Limb (tissue), 2 donors: ENCODE measurements at regions not wholly inside any gene's neighbourhood (a gene's known extent, or its start where the extent isn't known, plus 50 kb on each side); places are given as distances from the start of the nearest gene placed in this dataset.

Experiments used
- DNase-seq, 2 donors: peaks; one replicate each; pipeline ENCODE4 v3.0.0-alpha.2; 2016; ENCODE audit errors: extremely low spot score in 2 of 2

- no peak for DNase-seq
Observed at GRCh38 chr1:184919892-184920291, 54.4 kb downstream of the NIBAN1 start.

DNA sequence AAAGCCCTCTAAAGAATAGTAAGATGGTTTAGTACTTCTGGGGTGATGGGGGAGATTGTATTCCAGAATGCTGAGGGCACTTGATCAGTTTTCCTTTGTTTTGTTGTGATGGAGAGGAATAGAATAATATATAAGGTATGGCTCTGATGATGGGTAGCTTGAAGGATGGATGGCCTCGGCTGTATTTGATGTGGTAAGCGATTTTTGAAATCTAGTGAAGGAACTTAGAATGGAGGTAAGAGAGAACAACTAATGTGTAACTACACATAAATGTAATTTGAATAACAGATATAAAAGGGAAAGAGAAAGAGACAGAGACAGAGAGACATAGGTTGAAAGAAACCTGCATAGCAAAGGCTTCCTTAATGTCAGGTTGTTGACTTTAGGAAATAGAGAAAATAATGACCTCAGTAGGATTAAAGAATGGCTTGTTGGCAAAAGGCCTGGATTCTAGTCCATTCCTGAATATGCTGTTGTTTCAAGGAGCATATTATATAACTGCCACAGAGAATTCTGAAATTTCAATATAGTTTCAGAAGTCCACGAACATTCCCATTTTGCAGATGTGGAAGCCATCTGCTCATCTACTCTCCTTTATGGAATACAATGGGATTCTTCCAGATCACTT, 58.7 kb downstream of the NIBAN1 start:
- no peak for DNase-seq

GRCh38 chr1:184914149-184914548, 60.2 kb downstream of the NIBAN1 start:
- no peak for DNase-seq

GRCh38 chr1:184912392-184912791, 61.9 kb downstream of the NIBAN1 start:
- no peak for DNase-seq

DNA sequence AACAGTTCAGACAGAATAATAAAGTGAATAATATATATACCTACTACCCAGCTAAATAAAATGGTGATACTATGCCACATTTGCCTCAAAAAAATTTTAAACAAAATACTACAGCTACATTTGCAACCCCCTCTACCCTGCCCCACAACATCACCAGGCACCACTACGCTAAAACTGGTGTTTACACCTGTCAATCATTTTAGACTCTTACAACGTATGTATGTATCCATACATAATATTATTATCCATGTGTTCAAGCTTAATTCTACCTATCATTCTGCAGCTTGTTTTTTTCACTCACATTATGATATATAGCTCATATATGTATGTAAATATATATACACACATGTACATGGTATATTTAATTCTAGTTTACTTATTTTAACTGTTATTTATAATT, 62.5 kb downstream of the NIBAN1 start:
- no peak for DNase-seq

GRCh38 chr1:184911103-184911745, 63.1 kb downstream of the NIBAN1 start:
- DNase-seq = no peak

DNA sequence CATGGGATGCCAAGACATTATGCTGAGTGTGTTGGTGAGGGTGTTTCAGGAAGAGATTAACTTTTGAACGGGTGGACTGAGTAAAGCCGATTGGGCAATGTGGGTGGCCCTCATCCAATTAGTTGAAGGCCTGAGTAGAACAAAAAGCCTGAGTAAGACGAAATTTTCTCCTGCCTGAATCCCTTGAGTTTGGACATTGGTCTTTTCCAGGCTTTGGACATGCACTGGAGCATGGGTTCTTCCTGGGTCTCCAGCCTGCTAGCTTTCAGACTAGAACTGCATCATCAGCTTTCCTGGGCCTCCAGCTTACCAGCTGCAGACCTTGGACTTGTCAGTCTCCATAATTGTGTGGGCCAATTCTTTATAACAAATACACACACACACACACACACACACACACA, 63.6 kb downstream of the NIBAN1 start:
- no peak for DNase-seq

DNA sequence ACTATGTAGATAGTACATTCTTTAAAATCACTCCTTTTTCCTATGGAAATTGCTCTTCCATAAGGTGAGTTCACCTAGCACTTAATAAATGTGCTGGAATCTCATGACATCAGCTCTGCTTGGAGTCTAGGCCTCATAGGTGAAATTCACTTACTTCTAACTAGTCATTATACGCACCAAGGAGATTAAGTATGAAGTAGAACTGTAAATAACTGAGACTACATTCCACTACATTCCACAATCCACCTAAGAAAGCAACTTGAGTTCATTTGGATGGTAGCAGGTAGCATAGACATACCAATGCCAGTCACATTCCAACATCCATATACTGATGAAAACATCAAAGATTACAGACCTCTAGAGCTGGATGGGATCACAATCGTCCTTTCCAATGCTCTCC, 64.3 kb downstream of the NIBAN1 start:
- DNase-seq = no peak

DNA sequence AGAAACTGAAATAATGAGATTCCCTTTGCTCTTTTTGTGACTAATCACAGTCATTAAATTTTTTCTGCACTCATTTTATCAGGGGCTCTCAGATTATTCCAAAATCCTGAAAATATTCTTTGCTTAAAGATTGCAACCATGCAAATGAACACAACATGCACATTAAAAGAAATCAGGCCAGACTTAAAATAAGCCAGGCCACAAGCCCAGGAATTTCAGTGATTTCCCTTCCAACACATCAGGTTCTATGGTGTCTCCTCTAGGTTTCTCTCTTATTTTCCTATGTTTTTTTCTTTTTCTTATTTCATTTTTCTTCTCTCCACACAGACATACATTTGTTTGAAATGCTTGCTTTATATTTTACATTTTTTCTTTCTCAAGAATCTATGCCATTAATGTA, 65.3 kb downstream of the NIBAN1 start:
- no peak for DNase-seq

DNA sequence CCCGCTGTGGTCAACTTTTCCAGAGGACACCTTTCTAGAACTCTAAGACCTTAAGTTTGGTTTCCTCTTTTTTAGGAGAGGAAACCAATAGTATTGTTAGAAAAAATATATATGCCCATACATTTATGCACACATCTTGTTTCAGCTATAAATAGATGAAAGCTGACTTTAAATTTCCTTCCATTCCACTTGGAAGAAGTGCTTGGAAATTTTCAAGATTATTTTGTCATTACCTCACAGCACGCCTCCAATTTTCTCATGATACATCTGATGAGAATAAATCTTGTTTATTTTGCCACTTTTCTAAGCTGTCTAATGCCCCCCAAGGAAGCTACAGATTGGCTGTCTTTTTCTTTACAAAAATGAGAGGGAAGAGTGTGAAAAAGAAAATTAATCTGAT, 65.8 kb downstream of the NIBAN1 start:
- no peak for DNase-seq

DNA sequence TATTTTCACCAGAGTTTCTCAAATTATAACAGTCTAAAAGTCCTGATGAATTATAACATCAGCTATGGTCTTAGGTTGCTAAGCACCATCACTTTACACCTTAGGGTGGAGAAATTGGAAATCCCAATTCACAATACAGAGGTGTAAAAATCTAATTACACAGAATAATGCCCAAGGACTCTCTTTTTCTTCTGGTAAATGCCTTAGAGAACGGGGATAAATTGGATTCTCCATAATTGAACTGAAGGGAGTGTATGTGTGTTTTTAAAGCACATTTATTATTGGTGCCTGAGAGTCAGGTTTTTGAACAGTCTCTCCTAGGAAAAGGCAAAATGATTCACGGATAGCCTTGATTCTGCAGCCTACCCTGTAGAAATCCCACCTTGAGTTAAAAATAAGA, 66.8 kb downstream of the NIBAN1 start:
- no peak for DNase-seq

DNA sequence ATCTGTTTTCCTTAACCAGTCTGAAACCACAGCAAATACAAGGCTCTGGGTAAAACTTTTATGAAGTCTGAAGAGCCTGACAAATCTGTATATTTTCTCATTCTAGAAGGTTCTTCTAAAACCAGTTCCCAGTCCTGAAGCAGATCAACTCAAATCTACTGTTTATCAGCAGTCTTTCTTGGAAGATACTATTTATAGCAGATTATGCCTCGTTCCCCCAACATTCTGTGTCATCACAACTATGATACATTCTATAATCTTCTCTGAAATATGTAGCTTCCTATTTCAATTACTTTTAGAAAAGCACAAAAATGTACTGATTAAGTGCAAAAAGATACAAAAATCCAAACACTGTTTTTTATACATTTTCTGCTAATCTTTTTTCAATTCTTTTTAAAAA, 67.5 kb downstream of the NIBAN1 start:
- DNase-seq = no peak

DNA sequence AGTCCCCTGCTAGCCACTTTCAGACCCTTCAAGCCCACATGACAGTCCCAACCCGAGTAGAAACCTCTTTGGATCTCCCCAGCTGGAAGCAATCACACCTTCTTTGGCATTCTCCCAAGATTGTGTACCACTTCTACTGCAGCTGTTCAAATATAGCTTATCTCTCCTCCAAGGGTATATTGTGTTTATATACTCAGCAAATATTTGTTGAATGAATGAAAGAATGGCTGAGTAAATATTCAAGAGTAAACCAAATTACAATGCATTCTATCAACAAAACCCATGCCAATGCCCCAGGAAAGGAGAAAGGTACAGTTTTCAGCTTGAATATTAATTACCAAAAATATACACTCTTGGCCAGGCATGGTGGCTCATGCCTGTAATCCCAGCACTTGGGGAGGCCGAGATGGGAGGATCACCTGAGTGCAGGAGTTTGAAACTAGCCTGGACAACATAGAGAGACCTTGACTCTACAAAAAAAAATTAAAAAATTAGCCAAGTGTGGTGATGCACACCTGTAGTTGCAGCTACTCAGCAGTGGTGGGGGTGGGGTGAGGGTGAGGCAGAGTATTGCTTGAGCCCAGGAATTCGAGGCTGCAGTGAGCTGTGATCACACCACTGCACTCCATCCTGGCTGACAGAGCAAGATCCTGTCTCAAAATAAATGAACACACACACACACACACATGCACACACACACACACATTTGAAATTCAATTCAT, 68.5 kb downstream of the NIBAN1 start:
- no peak for DNase-seq

DNA sequence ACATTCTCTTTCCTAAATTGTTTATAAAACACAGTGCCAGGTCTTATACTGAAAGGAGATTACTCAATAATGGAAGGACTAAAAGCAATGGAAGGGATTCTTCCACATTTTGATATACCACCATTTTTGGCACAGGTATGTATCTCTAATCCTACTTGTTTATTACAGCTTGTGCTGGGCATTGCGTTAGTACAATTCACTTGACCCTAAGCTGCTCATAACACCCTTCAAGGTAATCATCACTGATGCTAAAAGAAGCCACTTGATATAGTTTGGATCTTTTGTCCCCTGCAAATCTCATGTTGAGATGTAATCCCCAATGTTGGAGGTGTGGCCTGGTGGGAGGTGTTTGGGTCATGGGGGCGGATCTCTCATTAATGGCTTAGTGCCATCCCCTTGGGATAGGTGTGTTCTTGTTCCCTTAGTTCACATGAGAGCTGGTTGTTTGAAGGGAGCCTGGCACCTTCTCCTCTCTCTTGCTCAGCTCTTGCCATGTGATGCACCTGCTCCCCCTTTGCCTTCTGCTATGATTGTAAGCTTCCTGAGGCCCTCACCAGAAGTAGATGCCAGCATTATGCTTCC, 71.1 kb downstream of the NIBAN1 start:
- DNase-seq = no peak

- DNase-seq = no peak
Observed at GRCh38 chr1:184900507-184900906, 73.8 kb downstream of the NIBAN1 start.

GRCh38 chr1:184896000-184896399, 78.3 kb downstream of the NIBAN1 start:
- DNase-seq = no peak

- DNase-seq = no peak
Observed at GRCh38 chr1:184895086-184895485, 79.2 kb downstream of the NIBAN1 start.

GRCh38 chr1:184893695-184894094, 80.6 kb downstream of the NIBAN1 start:
- DNase-seq = no peak

DNA sequence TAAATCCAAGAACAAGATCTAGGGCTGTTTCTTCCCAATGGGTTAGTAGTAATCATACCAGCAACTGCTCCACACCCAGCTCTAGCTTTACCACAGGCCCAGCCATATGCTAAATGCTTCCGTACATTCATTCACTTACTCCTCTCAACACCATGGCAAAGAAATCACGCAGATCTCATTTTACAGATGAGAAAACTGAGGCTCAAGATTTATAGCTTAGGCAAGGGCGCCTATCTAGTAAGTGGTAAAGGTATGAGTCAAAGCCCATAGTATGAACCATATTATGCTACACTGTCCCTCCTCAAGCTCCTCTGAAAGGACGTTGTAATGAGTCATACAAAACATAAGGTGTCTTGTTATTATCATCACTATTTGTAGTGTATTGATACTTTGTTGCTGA, 82.2 kb downstream of the NIBAN1 start:
- no peak for DNase-seq

- no peak for DNase-seq
Observed at GRCh38 chr1:184891440-184891839, 82.9 kb downstream of the NIBAN1 start.

DNA sequence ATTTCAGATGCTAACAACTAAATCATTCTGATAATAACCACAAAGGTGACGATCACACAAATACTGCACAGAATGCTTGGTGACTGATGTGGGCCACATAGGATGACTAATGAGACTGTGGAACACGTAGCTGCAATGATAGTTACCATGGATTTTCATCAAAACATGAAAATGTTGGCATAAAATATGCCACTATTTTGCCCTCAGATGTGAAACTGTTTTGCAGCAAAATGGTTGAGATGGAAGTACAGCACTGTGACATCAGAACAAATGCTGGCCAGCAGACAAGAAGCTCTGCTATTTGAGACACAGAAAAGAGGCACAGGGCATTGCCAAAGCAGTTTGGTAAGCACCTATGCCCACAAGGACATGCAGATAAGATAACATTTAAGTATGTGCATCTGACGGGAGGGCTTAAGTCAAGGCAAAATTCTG, 83.8 kb downstream of the NIBAN1 start:
- DNase-seq = no peak

- no peak for DNase-seq
Observed at GRCh38 chr1:184889902-184890301, 84.4 kb downstream of the NIBAN1 start.

GRCh38 chr1:184889166-184889565, 85.1 kb downstream of the NIBAN1 start:
- DNase-seq = no peak
